CD4-positive, alpha-beta memory T cell (primary cell): ENCODE measurements at regions not wholly inside any gene's neighbourhood (a gene's known extent, or its start where the extent isn't known, plus 50 kb on each side); places are given as distances from the start of the nearest gene placed in this dataset.

Experiments used
- CTCF ChIA-PET: fragments of 350-600 bp; sonication (Branson Sonifier 250); formaldehyde crosslinking; loops from one replicate; lab custom pipeline; 2021; ENCODE audit warnings: inconsistent platforms; ENCODE audit not compliant: partially characterized antibody; lab: Charles Lee
- POLR2A ChIA-PET: fragments of 350-600 bp; sonication (Branson Sonifier 250); formaldehyde crosslinking; loops from one replicate; lab custom pipeline; 2021; ENCODE audit not compliant: partially characterized antibody; lab: Charles Lee
- DNase-seq, 5 donors: peaks; one replicate each; pipeline versions ENCODE4 v3.0.0 to v3.0.0-alpha.2; 2020 to 2022; ENCODE audit warnings: mixed read lengths in 1 of 5
- H3K27ac ChIP-seq: one replicate; pipeline ENCODE4 v1.7.0; 2013; ENCODE audit warnings: low read depth, low read length
- H3K27me3 ChIP-seq: 2 replicates; pipeline ENCODE4 v1.7.0; 2013; ENCODE audit warnings: mild to moderate bottlenecking, low read length, moderate library complexity; ENCODE audit not compliant: insufficient read depth
- H3K36me3 ChIP-seq: 2 replicates; pipeline ENCODE4 v1.7.0; 2013; ENCODE audit warnings: mild to moderate bottlenecking, low read length, moderate library complexity; ENCODE audit not compliant: insufficient read depth
- H3K4me1 ChIP-seq: 2 replicates; pipeline ENCODE4 v1.7.0; 2013; ENCODE audit warnings: mild to moderate bottlenecking, low read length, moderate library complexity; ENCODE audit not compliant: insufficient read depth
- H3K4me3 ChIP-seq, 2 donors: one replicate each; pipeline ENCODE4 v1.7.0; 2013; ENCODE audit warnings: low read length in 2 of 2, mild to moderate bottlenecking in 1 of 2
- H3K9me3 ChIP-seq, 2 donors: one replicate each; pipeline ENCODE4 v1.7.0; 2013; ENCODE audit warnings: low read length in 2 of 2, control low read depth in 1 of 2; ENCODE audit not compliant: control insufficient read depth in 1 of 2
- H3K27ac Mint-ChIP-seq, 7 donors: one replicate each; pipeline ENCODE4 v1.8.0; 2020 to 2021; ENCODE audit warnings: mixed read lengths in 7 of 7, mild to moderate bottlenecking in 6 of 7, inconsistent platforms in 3 of 7, moderate library complexity in 3 of 7
- H3K27me3 Mint-ChIP-seq, 2 donors: one replicate each; pipeline ENCODE4 v1.8.0; 2020 to 2021; ENCODE audit warnings: mixed read lengths in 2 of 2
- H3K36me3 Mint-ChIP-seq, 2 donors: one replicate each; pipeline ENCODE4 v1.8.0; 2020 to 2021; ENCODE audit warnings: mixed read lengths in 2 of 2, inconsistent platforms in 1 of 2, mild to moderate bottlenecking in 1 of 2
- H3K4me1 Mint-ChIP-seq, 4 donors: one replicate each; pipeline ENCODE4 v1.8.0; 2020 to 2021; ENCODE audit warnings: mixed read lengths in 4 of 4, mild to moderate bottlenecking in 1 of 4
- H3K4me3 Mint-ChIP-seq, 8 donors: one replicate each; pipeline ENCODE4 v1.8.0; 2020 to 2021; ENCODE audit warnings: mixed read lengths in 8 of 8, mild to moderate bottlenecking in 7 of 8, moderate library complexity in 6 of 8, inconsistent platforms in 3 of 8
- H3K9me3 Mint-ChIP-seq, 8 donors: one replicate each; pipeline ENCODE4 v1.8.0; 2020 to 2021; ENCODE audit warnings: mixed read lengths in 8 of 8, mild to moderate bottlenecking in 5 of 8, inconsistent platforms in 3 of 8, moderate library complexity in 1 of 8
- intact Hi-C: fragments of 100-400 bp; cut with micrococcal nuclease; formaldehyde crosslinking; loops from one replicate; pipeline ENCODE4 v1.15.1; 2023

DNA sequence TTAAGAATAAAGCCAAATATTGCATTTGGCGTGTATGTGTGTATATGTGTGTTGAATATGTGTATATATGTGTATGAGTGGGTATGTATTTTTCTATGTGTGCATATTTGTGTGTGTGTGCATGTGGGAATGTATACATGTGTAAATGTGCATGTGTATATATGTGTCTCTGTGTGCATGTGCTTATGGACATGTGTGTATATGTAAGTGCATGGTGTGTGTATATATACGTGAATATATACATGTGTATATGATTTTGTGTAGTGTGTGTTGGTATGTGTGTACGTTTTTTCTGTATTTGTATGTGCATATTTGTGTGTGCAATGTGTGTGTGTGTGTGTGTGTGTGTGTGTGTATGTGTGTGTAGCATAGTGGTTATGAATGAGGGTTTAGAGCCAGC, 1021.0 kb downstream of the AACS start:
- POLR2A ChIA-PET: no interaction called here
- CTCF ChIA-PET: no interaction called here
- Histone ChIP-seq H3K4me1 (no peaks in the 10 kb centered on the region), H3K9me3 (no peaks in the 10 kb centered on the region), H3K27me3 (no peaks in the 10 kb centered on the region), H3K4me3 (no peak overlapping the region), H3K27ac (no peak overlapping the region), H3K36me3 (no peaks in the 10 kb centered on the region)
- no peak for DNase-seq
- Mint-ChIP-seq H3K27ac (no peak overlapping the region), H3K27me3 (no peaks in the 10 kb centered on the region), H3K4me3 (no peak overlapping the region), H3K4me1 (no peaks in the 10 kb centered on the region), H3K9me3 (peaks cover 0 to 12% (median 6%) of the 10 kb centered on the region in 8 donors), H3K36me3 (no peaks in the 10 kb centered on the region)
- intact Hi-C loops: no loop called here

GRCh38 chr12:126087692-126088091, 1022.5 kb downstream of the AACS start:
- Histone ChIP-seq H3K4me3 (no peak overlapping the region), H3K27me3 (no peaks in the 10 kb centered on the region), H3K36me3 (no peaks in the 10 kb centered on the region), H3K27ac (no peak overlapping the region), H3K9me3 (no peaks in the 10 kb centered on the region), H3K4me1 (no peaks in the 10 kb centered on the region)
- ChIA-PET POLR2A (no interaction called here), CTCF (no interaction called here)
- peaks cover 0 to 17% (median 3%) of the 10 kb centered on the region in 8 donors for H3K9me3 Mint-ChIP-seq
- DNase-seq: no peak
- H3K27ac Mint-ChIP-seq: no peak overlapping the region
- no peaks in the 10 kb centered on the region for H3K4me1 Mint-ChIP-seq
- no peak overlapping the region for H3K4me3 Mint-ChIP-seq
- intact Hi-C loops: no loop called here
- H3K27me3 Mint-ChIP-seq: peaks cover 0 to 2% of the 10 kb centered on the region in 2 donors
- no peaks in the 10 kb centered on the region for H3K36me3 Mint-ChIP-seq

- H3K9me3 ChIP-seq: no peaks in the 10 kb centered on the region
- no peak overlapping the region for H3K27ac ChIP-seq
- DNase-seq: no peak
- ChIA-PET CTCF (no interaction called here), POLR2A (no interaction called here)
- H3K4me1 ChIP-seq: no peaks in the 10 kb centered on the region
- intact Hi-C loops: no loop called here
- Mint-ChIP-seq H3K27ac (no peak overlapping the region), H3K4me1 (no peaks in the 10 kb centered on the region), H3K27me3 (peaks cover 0 to 2% of the 10 kb centered on the region in 2 donors), H3K4me3 (no peak overlapping the region), H3K36me3 (no peaks in the 10 kb centered on the region), H3K9me3 (peaks cover 0 to 16% (median 2%) of the 10 kb centered on the region in 8 donors)
- no peaks in the 10 kb centered on the region for H3K36me3 ChIP-seq
- H3K27me3 ChIP-seq: no peaks in the 10 kb centered on the region
- H3K4me3 ChIP-seq: no peak overlapping the region
Observed at GRCh38 chr12:126093908-126094307, 1028.7 kb downstream of the AACS start.

DNA sequence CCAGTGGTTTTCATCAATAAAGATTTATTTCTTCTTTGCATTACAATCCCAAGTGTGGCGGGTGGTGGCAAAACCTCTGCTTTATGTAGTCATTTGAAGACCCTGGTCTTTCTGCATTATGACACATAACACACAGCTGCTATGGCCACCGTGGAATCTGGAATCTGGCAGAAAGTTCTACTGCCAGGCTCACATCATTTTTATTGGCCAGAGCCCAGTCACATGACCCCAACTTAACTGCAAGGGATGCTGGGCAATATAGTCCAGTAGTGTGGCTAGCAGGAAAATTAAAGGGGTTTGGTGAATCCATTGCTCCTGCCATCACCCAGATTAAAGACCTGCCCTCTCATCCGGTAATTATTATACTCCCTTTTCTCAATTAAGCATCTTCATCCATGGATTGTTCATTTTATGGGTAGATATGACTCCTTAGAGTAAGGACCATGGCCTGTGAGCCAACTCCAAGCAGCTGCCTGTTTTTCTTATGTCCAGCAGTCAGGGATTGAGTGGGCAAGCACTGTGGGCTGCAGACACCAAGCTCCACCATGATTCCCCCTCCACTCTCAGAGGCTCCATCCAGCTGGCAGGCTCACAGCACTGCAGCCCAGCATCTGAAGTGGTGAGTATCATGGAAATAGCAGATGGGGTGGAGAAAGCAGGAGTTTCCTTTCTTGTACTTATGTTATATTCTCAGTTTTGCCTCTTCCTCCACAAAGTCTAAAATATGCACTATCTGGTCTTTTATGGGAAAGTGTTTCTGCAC, 1030.7 kb downstream of the AACS start:
- peaks cover 0 to 3% of the 10 kb centered on the region in 2 donors for H3K27me3 Mint-ChIP-seq
- H3K27ac ChIP-seq: no peak overlapping the region
- H3K27ac Mint-ChIP-seq: no peak overlapping the region
- ChIA-PET POLR2A (no interaction called here), CTCF (no interaction called here)
- H3K4me3 Mint-ChIP-seq: no peak overlapping the region
- no peaks in the 10 kb centered on the region for H3K36me3 ChIP-seq
- no peaks in the 10 kb centered on the region for H3K27me3 ChIP-seq
- H3K9me3 ChIP-seq: no peaks in the 10 kb centered on the region
- intact Hi-C loops: no loop called here
- no peaks in the 10 kb centered on the region for H3K4me1 ChIP-seq
- DNase-seq: no peak
- no peak overlapping the region for H3K4me3 ChIP-seq
- no peaks in the 10 kb centered on the region for H3K36me3 Mint-ChIP-seq
- H3K9me3 Mint-ChIP-seq: peaks cover 0 to 9% (median 2%) of the 10 kb centered on the region in 8 donors
- H3K4me1 Mint-ChIP-seq: no peaks in the 10 kb centered on the region

GRCh38 chr12:126106706-126107105, 1041.5 kb downstream of the AACS start:
- Mint-ChIP-seq H3K9me3 (peaks cover 0 to 6% (median 2%) of the 10 kb centered on the region in 8 donors), H3K27me3 (peaks cover 0 to 2% of the 10 kb centered on the region in 2 donors), H3K4me3 (no peak overlapping the region), H3K4me1 (no peaks in the 10 kb centered on the region), H3K27ac (no peak overlapping the region), H3K36me3 (no peaks in the 10 kb centered on the region)
- Histone ChIP-seq H3K4me3 (no peak overlapping the region), H3K4me1 (no peaks in the 10 kb centered on the region), H3K36me3 (no peaks in the 10 kb centered on the region), H3K27me3 (no peaks in the 10 kb centered on the region), H3K27ac (no peak overlapping the region), H3K9me3 (no peaks in the 10 kb centered on the region)
- no peak for DNase-seq
- ChIA-PET POLR2A (no interaction called here), CTCF (no interaction called here)
- intact Hi-C loops: no loop called here

- H3K36me3 ChIP-seq: no peaks in the 10 kb centered on the region
- no peaks in the 10 kb centered on the region for H3K9me3 ChIP-seq
- H3K4me1 Mint-ChIP-seq: no peaks in the 10 kb centered on the region
- POLR2A ChIA-PET: no interaction called here
- no peaks in the 10 kb centered on the region for H3K36me3 Mint-ChIP-seq
- CTCF ChIA-PET: no interaction called here
- DNase-seq: no peak
- intact Hi-C loops: no loop called here
- no peak overlapping the region for H3K27ac ChIP-seq
- peaks cover 0 to 2% of the 10 kb centered on the region in 2 donors for H3K27me3 Mint-ChIP-seq
- peaks cover 0 to 6% (median 2%) of the 10 kb centered on the region in 8 donors for H3K9me3 Mint-ChIP-seq
- no peaks in the 10 kb centered on the region for H3K27me3 ChIP-seq
- no peaks in the 10 kb centered on the region for H3K4me1 ChIP-seq
- H3K4me3 ChIP-seq: no peak overlapping the region
- no peak overlapping the region for H3K4me3 Mint-ChIP-seq
- no peak overlapping the region for H3K27ac Mint-ChIP-seq
Observed at GRCh38 chr12:126107659-126108058, 1042.4 kb downstream of the AACS start.

DNA sequence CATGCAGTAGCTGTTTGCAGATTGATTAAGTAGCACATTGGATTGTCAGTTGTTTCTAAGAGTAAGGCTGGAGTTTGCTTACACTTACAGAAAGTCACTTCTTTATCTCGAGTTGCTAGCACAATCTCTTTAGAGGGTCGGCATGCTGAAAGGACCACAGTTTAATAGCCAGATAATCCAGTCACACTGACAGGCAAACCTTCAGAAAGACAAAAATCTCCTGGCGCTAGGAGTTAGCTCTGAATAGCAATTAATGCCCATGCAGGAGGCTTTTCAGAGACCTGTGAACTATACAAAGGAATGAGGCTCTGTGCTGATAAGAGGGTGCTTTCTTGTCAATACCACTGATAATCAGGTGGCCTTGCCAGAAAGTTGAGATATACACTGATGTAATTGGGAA, 1043.0 kb downstream of the AACS start:
- Histone ChIP-seq H3K4me3 (no peak overlapping the region), H3K9me3 (no peaks in the 10 kb centered on the region), H3K27ac (no peak overlapping the region), H3K36me3 (no peaks in the 10 kb centered on the region), H3K27me3 (no peaks in the 10 kb centered on the region), H3K4me1 (no peaks in the 10 kb centered on the region)
- Mint-ChIP-seq H3K27ac (no peak overlapping the region), H3K4me3 (no peak overlapping the region), H3K4me1 (no peaks in the 10 kb centered on the region), H3K27me3 (peaks cover 0 to 2% of the 10 kb centered on the region in 2 donors), H3K36me3 (no peaks in the 10 kb centered on the region), H3K9me3 (peaks cover 0 to 6% (median 2%) of the 10 kb centered on the region in 8 donors)
- intact Hi-C loops: no loop called here
- POLR2A ChIA-PET: no interaction called here
- CTCF ChIA-PET: no interaction called here
- DNase-seq: no peak
